ENCODE measurements at regions not wholly inside any gene's neighbourhood (a gene's known extent, or its start where the extent isn't known, plus 50 kb on each side); places are given as distances from the start of the nearest gene placed in this dataset.

DNA sequence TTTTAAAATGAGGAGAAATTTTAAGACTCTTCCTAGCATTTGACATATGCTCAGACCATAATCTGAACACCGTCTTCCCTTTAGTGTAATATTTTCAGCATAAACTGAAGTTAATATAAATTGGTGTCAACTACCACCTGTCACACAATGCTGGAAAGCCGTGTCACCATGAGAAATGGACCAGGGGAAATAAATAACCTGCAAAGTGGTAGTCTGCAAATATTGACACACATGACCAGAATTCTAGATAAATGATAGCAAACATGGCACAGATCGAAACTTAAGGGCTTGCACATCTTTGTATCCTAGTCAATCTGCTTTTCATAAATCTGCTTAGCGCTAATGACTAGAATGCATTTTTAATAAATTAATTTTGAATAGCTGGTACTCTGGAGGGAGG lies 191.9 kb downstream of the CD83 start:
- no peaks in the 10 kb centered on the region for H3K9me3 Mint-ChIP-seq
- peaks cover 81% of the 10 kb centered on the region for H3K4me1 Mint-ChIP-seq
- CTCF ChIA-PET: no interaction called here
- ATAC-seq (ENCODE audit: low read depth) (no peak), DNase-seq (no peak)
- H3K27me3 Mint-ChIP-seq: no peaks in the 10 kb centered on the region
- TF ChIP-seq, protein P1, sequence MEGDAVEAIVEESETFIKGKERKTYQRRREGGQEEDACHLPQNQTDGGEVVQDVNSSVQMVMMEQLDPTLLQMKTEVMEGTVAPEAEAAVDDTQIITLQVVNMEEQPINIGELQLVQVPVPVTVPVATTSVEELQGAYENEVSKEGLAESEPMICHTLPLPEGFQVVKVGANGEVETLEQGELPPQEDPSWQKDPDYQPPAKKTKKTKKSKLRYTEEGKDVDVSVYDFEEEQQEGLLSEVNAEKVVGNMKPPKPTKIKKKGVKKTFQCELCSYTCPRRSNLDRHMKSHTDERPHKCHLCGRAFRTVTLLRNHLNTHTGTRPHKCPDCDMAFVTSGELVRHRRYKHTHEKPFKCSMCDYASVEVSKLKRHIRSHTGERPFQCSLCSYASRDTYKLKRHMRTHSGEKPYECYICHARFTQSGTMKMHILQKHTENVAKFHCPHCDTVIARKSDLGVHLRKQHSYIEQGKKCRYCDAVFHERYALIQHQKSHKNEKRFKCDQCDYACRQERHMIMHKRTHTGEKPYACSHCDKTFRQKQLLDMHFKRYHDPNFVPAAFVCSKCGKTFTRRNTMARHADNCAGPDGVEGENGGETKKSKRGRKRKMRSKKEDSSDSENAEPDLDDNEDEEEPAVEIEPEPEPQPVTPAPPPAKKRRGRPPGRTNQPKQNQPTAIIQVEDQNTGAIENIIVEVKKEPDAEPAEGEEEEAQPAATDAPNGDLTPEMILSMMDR (IDR thresholded peaks at IDR 0.05): no peak
- intact Hi-C loops (cut with micrococcal nuclease): no loop called here
- no peak overlapping the region for H3K4me3 Mint-ChIP-seq
- peak overlapping the region; percentile 24 for H3K27ac Mint-ChIP-seq
- peaks cover 3% of the 10 kb centered on the region for H3K36me3 Mint-ChIP-seq (ENCODE audit: low read depth)
- POLR2A ChIA-PET: no interaction called here

DNA sequence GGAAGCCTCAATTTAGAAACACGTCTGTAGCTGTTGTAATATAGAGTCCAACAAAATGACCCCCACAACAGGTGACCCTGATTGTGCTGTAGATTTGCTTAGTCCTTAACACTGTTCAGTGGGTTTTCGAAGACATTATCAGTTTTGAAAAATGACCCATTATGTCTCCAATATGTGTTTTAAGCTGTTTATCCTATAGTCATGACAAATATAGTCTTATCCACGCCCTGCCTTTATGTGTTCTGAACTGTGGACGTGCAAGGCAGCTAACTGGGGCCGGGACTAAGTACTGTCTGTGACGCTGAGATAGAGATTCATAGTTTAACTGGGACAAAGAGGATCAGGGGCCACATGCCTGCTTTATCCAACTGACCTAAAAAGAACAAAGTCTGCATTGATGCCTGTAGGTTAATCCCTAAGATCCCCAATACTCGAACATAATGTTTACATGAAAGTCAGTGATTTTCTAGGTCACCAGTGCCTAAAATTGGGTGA lies 192.4 kb downstream of the CD83 start:
- intact Hi-C loops (cut with micrococcal nuclease): loop anchor here (5.0 to 10.0 kb wide), 2 partner anchors 352 to 935 kb away; partner anchors contain the start of gene JARID2
- POLR2A ChIA-PET: no interaction called here
- no peak for DNase-seq
- Mint-ChIP-seq H3K27me3 (no peaks in the 10 kb centered on the region), H3K27ac (peak overlapping the region; percentile 24), H3K4me3 (no peak overlapping the region), H3K4me1 (peaks cover 83% of the 10 kb centered on the region), H3K36me3 (ENCODE audit: low read depth) (peaks cover 3% of the 10 kb centered on the region), H3K9me3 (no peaks in the 10 kb centered on the region)
- ATAC-seq (ENCODE audit: low read depth): no peak
- TF ChIP-seq, protein P1 (IDR thresholded peaks at IDR 0.05): no peak
- CTCF ChIA-PET: no interaction called here

DNA sequence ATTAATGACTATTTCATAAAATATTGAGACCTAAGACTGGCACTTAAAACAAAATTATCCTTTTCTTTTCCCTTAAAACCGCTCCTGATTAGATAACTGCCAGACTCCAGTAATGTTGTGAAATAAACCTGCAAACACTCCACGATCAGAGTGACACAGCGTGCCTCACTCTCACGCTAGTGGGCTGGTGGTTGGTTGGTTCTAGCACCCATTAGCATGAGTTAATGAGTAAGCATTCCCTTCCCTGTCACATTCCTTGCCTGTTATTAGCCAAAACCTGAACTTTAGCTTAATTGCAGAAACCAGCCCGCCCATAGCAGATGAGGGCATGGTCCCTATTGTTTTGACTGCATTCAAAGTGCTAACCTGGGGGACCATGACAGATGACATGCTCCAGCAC lies 193.4 kb downstream of the CD83 start:
- intact Hi-C loops (cut with micrococcal nuclease): loop anchor here (5.0 to 10.0 kb wide), 2 partner anchors 351 to 934 kb away; partner anchors contain the start of gene JARID2
- ATAC-seq (ENCODE audit: low read depth) (no peak), DNase-seq (no peak)
- Mint-ChIP-seq H3K27me3 (no peaks in the 10 kb centered on the region), H3K9me3 (no peaks in the 10 kb centered on the region), H3K4me1 (peaks cover 84% of the 10 kb centered on the region), H3K27ac (peak overlapping the region; percentile 87), H3K36me3 (ENCODE audit: low read depth) (no peaks in the 10 kb centered on the region), H3K4me3 (no peak overlapping the region)
- CTCF ChIA-PET: no interaction called here
- POLR2A ChIA-PET: no interaction called here
- TF ChIP-seq, protein P1 (IDR thresholded peaks at IDR 0.05): no peak

DNA sequence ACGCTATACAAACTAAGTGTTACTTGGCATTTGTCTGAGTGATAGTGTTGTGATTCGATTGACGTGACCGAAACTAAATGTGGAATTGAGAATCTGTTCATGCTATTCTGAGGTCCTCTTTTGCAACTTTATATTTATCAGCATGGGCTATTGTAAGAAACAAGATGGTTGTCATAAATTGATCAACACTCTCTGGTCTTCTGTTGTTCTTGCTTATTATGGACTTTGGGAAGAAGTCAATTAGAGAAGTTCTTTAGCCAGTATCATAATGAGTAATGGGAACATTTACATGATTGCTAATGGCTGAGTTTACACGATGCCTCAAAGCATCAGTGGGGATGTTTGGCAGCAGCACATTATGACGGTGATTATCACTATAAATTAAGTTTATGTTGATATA lies 195.0 kb downstream of the CD83 start:
- ChIA-PET POLR2A (interaction anchor here (1.6 kb wide), 1 partner anchor 9 kb away, joined by 3 read pairs; no protein-coding TSS in a partner anchor), CTCF (interaction anchor here (1.5 kb wide), 1 partner anchor 101 kb away, joined by 5 read pairs; no protein-coding TSS in a partner anchor)
- Mint-ChIP-seq H3K4me1 (peaks cover 88% of the 10 kb centered on the region), H3K27ac (peak overlapping the region; percentile 87), H3K36me3 (ENCODE audit: low read depth) (no peaks in the 10 kb centered on the region), H3K27me3 (no peaks in the 10 kb centered on the region), H3K9me3 (no peaks in the 10 kb centered on the region), H3K4me3 (peak overlapping the region; percentile 15)
- intact Hi-C loops (cut with micrococcal nuclease): loop anchor here (1.0 to 10.0 kb wide), 6 partner anchors 35 to 932 kb away; partner anchors contain the start of gene JARID2
- TF ChIP-seq, protein P1 (IDR thresholded peaks at IDR 0.05): no peak
- ATAC-seq (ENCODE audit: low read depth) (peak; percentile 77), DNase-seq (no peak)

DNA sequence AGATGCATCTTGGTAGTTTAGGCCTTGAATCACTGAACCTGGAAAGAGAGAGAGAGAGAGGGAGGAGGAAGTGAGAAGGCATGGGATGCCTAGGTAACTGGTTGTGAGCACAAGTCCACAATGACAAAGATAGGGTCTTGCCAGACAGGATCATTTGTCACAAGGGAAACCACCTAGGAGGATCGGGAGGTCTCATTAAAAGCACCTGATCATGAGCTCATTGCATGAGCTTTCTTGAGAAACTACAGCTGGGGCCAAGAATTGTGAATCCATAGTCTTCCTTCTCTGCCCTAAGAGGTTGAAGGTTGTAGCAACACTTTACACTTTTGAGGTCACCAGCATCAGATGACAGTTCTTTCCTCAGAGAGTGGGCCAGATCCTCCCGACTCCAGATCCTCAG lies 195.7 kb downstream of the CD83 start:
- DNase-seq (no peak), ATAC-seq (ENCODE audit: low read depth) (peak; percentile 61)
- no peaks in the 10 kb centered on the region for H3K9me3 Mint-ChIP-seq
- H3K27me3 Mint-ChIP-seq: no peaks in the 10 kb centered on the region
- no peaks in the 10 kb centered on the region for H3K36me3 Mint-ChIP-seq (ENCODE audit: low read depth)
- intact Hi-C loops (cut with micrococcal nuclease): loop anchor here (2.0 to 10.0 kb wide), 5 partner anchors 102 to 932 kb away; partner anchors contain the start of gene JARID2
- H3K4me1 Mint-ChIP-seq: peaks cover 90% of the 10 kb centered on the region
- TF ChIP-seq, protein P1 (IDR thresholded peaks at IDR 0.05): no peak
- ChIA-PET CTCF (interaction anchor here (1.5 kb wide), 1 partner anchor 102 kb away, joined by 5 read pairs; no protein-coding TSS in a partner anchor), POLR2A (interaction anchor here (0.6 to 1.6 kb wide), 4 partner anchors 8 to 348 kb away, joined by 3 to 4 read pairs (median 4); no protein-coding TSS in a partner anchor)
- peak overlapping the region; percentile 29 for H3K4me3 Mint-ChIP-seq
- H3K27ac Mint-ChIP-seq: peak overlapping the region; percentile 87

Data from activated B cell treated with CpG ODN at 0.5 μM for 24 hours (primary cell).